Pancreas (tissue), 10 donors: ENCODE measurements at regions not wholly inside any gene's neighbourhood (a gene's known extent, or its start where the extent isn't known, plus 50 kb on each side); places are given as distances from the start of the nearest gene placed in this dataset.

Experiments
- ATAC-seq, 4 donors: fragments of 200-7000 bp; cut with Tn5 transposase; one replicate each; pipeline versions ENCODE4 v1.8.0 to v1.9.1; 2020; ENCODE audit warnings: mild to moderate bottlenecking in 4 of 4, moderate library complexity in 4 of 4
- DNase-seq, 6 donors: peaks; one replicate each; pipeline ENCODE4 v3.0.0-alpha.2; 2020
- FAIRE-seq: peaks from 2 replicates; lab custom pipeline; 2012; peaks lifted over from hg19 to GRCh38; lab: Jason Lieb, UNC
- H3K27ac ChIP-seq, 4 donors: fragments of 200-600 bp; sonication (generic); 1 replicate in 3 of 4; 2 replicates in 1 of 4; pipeline versions ENCODE4 v1.5.0 to v1.8.0; 2020
- H3K27me3 ChIP-seq, 4 donors: fragments of 200-600 bp; one replicate each; pipeline ENCODE4 v1.8.0; 2021
- H3K36me3 ChIP-seq, 3 donors: fragments of 200-600 bp; sonication (generic) in 1 of 3; one replicate each; pipeline versions ENCODE4 v1.5.0 to v1.8.0; 2020 to 2021
- H3K4me1 ChIP-seq, 3 donors: fragments of 200-600 bp; one replicate each; pipeline ENCODE4 v1.8.0; 2021
- H3K4me3 ChIP-seq, 4 donors: fragments of 200-600 bp; sonication (generic) in 2 of 4; one replicate each; pipeline versions ENCODE4 v1.5.0 to v1.8.0; 2020 to 2021
- H3K9me3 ChIP-seq, 4 donors: fragments of 200-600 bp; one replicate each; pipeline ENCODE4 v1.8.0; 2021
- WGBS, 2 donors: extraction: QIAGEN DNeasy Blood & Tissue Kit; methylation state at CpG; one replicate each; pipeline ENCODE4 v1.1.7; 2013; 5-methylcytosine and 5-hydroxymethylcytosine counted together
- intact Hi-C, 3 donors: fragments of 100-400 bp; cut with DNase I; formaldehyde crosslinking; loops; one replicate each; pipeline versions ENCODE4 v1.11.1 to v1.14.2; 2022
- TF ChIP-seq, protein P1 (sequence below), 4 donors: fragments of 200-600 bp; sonication (generic) in 3 of 4; IDR thresholded peaks; one replicate each; pipeline versions ENCODE4 v1.5.0 to v1.8.0; 2021; ENCODE audit warnings: antibody characterized with exemption in 4 of 4
- donor health status: healthy with polysubstance abuse.
- donor health status: DM: no; HTN: no; CAD: no; lungs with moderate emphysema.
- donor health status: DM: no; HTN: no; CAD: no.
- donor health status: control.
- donor health status: control.
- donor health status: Bipolar disorder and iron deficiency.
- donor health status: DM: yes; HTN: yes; CAD: no.
- donor health status: DM: no; HTN: no; CAD: no.
- donor health status: DM: no; HTN: no; CAD: no.
- donor health status: DM: yes; HTN: yes; CAD: no.

DNA sequence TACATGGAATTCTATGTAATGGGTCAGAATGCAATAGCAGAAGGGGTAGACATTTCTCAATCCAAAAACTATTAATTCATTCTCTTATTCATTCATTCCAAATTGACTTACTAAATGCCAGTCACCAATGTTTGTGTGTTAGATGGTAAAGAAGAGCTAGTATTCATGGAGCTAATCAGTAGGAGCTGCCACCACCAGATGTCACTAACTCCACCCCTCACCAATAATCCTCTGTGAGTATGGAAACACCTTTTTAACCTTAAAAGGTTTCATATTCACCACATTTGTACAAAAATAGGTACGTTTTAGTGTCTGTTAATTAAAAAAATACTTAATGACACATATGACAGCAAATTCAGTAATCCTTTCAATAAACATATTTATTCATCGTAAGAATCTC is 131.8 kb upstream of the PKN2 start:
- 75% methylated on average over 2 of the region's 2 CpGs for WGBS, 2 donors
- Histone ChIP-seq H3K36me3 (no peaks in the 10 kb centered on the region), H3K4me3 (no peak overlapping the region), H3K9me3 (no peaks in the 10 kb centered on the region), H3K4me1 (no peaks in the 10 kb centered on the region), H3K27ac (no peak overlapping the region), H3K27me3 (no peaks in the 10 kb centered on the region)
- FAIRE-seq (no peak), ATAC-seq (no peak), DNase-seq (no peak)
- TF ChIP-seq, protein P1, sequence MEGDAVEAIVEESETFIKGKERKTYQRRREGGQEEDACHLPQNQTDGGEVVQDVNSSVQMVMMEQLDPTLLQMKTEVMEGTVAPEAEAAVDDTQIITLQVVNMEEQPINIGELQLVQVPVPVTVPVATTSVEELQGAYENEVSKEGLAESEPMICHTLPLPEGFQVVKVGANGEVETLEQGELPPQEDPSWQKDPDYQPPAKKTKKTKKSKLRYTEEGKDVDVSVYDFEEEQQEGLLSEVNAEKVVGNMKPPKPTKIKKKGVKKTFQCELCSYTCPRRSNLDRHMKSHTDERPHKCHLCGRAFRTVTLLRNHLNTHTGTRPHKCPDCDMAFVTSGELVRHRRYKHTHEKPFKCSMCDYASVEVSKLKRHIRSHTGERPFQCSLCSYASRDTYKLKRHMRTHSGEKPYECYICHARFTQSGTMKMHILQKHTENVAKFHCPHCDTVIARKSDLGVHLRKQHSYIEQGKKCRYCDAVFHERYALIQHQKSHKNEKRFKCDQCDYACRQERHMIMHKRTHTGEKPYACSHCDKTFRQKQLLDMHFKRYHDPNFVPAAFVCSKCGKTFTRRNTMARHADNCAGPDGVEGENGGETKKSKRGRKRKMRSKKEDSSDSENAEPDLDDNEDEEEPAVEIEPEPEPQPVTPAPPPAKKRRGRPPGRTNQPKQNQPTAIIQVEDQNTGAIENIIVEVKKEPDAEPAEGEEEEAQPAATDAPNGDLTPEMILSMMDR (IDR thresholded peaks at IDR 0.05): no peak
- intact Hi-C loops: no loop called here

DNA sequence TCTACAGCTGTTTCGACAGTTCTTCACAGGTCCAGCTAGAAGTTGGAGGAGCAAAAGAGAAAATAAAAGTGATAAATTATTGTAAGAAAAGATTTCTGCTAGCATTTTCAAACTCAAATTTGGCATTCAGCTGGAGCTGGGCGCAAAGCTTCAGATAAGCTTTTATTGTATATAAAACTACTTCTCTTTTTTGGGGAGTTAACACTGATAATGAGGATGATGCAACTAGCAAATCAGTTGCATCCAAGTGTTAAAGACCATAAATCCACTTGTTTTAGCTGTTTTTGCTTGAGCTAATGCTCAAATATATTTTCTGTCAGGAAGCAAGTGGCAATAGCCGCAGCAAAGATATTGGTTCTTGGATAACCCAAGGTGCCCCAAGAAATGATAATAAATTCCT is 127.1 kb upstream of the PKN2 start:
- Histone ChIP-seq H3K9me3 (no peaks in the 10 kb centered on the region), H3K4me1 (no peaks in the 10 kb centered on the region), H3K36me3 (no peaks in the 10 kb centered on the region), H3K27me3 (no peaks in the 10 kb centered on the region), H3K27ac (no peak overlapping the region), H3K4me3 (no peak overlapping the region)
- no peak for ATAC-seq
- no peak for DNase-seq
- intact Hi-C loops: no loop called here
- TF ChIP-seq, protein P1 (IDR thresholded peaks at IDR 0.05): no peak
- 89 to 94% methylated on average over 3 of the region's 3 CpGs for WGBS, 2 donors
- no peak for FAIRE-seq

DNA sequence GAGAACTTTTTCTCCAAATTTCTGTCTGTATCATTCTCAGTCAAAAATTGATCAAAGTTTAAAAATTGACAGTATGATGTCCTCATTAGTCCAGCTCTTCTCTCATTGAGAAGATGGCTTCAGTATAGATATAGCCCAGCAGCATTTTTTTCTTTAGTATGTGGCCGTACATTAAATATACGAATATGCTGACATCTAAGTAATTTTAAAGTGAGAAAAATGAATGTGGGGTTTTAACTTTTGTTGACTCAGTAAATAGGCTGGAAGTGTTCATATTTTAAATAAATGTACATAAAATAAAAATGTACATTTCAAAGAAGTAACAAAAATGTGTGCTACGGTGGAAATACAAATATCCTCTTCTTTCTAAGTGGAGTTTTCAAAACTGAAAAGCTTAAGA is 123.5 kb upstream of the PKN2 start:
- DNase-seq (no peak), FAIRE-seq (no peak), ATAC-seq (no peak)
- 79 to 82% methylated on average over 3 of the region's 3 CpGs for WGBS, 2 donors
- no peaks in the 10 kb centered on the region for H3K9me3 ChIP-seq
- no peak overlapping the region for H3K27ac ChIP-seq
- no peaks in the 10 kb centered on the region for H3K4me1 ChIP-seq
- no peak overlapping the region for H3K4me3 ChIP-seq
- TF ChIP-seq, protein P1 (IDR thresholded peaks at IDR 0.05): no peak
- H3K27me3 ChIP-seq: no peaks in the 10 kb centered on the region
- H3K36me3 ChIP-seq: no peaks in the 10 kb centered on the region
- intact Hi-C loops: no loop called here

DNA sequence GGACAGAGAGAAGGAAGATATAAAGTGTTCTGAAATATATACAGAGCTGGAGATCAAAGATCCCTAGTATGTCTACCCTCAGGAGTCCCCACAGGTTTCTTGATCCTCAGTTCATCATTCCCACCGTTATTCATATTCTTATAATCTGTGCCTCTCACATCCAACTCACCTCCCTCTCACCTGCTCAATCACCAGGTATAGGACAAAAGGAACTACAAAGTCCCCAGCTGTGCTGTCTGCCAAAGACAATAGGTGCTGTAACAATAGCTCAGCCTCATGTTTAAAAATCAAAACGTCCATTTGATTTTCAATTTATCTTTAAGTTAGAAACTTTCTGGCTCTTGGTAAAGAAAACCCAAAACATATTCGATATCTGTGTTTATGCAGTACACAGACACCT is 121.1 kb upstream of the PKN2 start:
- H3K4me3 ChIP-seq: no peak overlapping the region
- 49 to 51% methylated on average over 3 of the region's 3 CpGs for WGBS, 2 donors
- H3K9me3 ChIP-seq: no peaks in the 10 kb centered on the region
- TF ChIP-seq, protein P1 (IDR thresholded peaks at IDR 0.05): no peak
- no peak overlapping the region for H3K27ac ChIP-seq
- no peaks in the 10 kb centered on the region for H3K27me3 ChIP-seq
- ATAC-seq: no peak
- no peak for DNase-seq
- intact Hi-C loops: no loop called here
- H3K36me3 ChIP-seq: no peaks in the 10 kb centered on the region
- no peaks in the 10 kb centered on the region for H3K4me1 ChIP-seq
- no peak for FAIRE-seq

DNA sequence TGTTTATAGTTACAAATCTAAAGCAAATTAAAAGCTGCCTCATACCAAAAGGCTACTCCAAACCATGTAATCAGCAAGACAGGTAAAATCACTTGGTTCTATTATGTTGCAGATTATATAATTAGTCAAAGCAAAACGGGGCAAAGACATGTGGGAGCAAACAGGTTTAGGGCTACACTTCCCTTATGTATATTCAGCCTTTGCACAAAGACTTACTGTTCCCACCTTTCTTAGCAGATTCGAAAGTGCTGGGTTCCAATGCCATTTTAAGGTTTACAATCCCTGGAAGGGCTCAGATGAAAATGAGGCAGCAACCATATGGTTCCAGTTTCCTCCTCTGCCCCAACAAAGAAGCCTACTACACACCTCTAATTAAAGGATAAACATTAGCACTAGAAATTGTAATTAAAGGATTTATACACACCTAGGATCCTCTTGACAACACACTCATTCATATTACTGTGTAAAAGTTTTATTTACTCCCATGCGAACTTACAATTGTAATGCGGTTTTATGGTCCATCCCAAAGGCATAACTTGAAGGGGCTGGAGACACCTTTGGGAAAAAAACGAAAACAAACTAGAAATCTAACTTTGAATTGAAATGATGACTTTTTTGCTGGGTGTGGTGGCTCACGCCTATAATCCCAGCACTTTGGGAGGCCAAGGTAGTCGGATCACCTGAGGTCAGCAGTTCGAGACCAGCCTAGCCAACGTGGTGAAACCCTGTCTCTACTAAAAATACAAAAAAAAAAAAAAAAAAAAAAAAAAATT is 117.3 kb upstream of the PKN2 start:
- no peak for DNase-seq
- 69 to 77% methylated on average over 9 of the region's 9 CpGs for WGBS, 2 donors
- FAIRE-seq: no peak
- H3K27ac ChIP-seq: no peak overlapping the region
- no peaks in the 10 kb centered on the region for H3K27me3 ChIP-seq
- no peaks in the 10 kb centered on the region for H3K4me1 ChIP-seq
- intact Hi-C loops: no loop called here
- ATAC-seq: no peak
- H3K9me3 ChIP-seq: no peaks in the 10 kb centered on the region
- no peak overlapping the region for H3K4me3 ChIP-seq
- TF ChIP-seq, protein P1 (IDR thresholded peaks at IDR 0.05): no peak
- H3K36me3 ChIP-seq: no peaks in the 10 kb centered on the region
